ENCODE measurements at regions not wholly inside any gene's neighbourhood (a gene's known extent, or its start where the extent isn't known, plus 50 kb on each side); places are given as distances from the start of the nearest gene placed in this dataset.

GRCh38 chrX:7269991-7270390, 122.0 kb upstream of the PUDP start:
- DNase-seq (ENCODE audit: low spot score), result no peak
- in situ Hi-C loops (cut with MboI; ENCODE audit: low sequenced_read_pairs, unreplicated experiment), result no loop called here
- TF ChIP-seq CTCF (IDR thresholded peaks at IDR 0.05; ENCODE audit: borderline replicate concordance, control extremely low read depth, extremely low read depth, insufficient read depth, missing control alignments), result no peak

GRCh38 chrX:7269589-7269988, 121.6 kb upstream of the PUDP start:
- no peak for TF ChIP-seq CTCF (IDR thresholded peaks at IDR 0.05; ENCODE audit: borderline replicate concordance, control extremely low read depth, extremely low read depth, insufficient read depth, missing control alignments)
- DNase-seq (ENCODE audit: low spot score), result no peak
- in situ Hi-C loops (cut with MboI; ENCODE audit: low sequenced_read_pairs, unreplicated experiment), result no loop called here

- in situ Hi-C loops (cut with MboI; ENCODE audit: low sequenced_read_pairs, unreplicated experiment), result no loop called here
- no peak for DNase-seq (ENCODE audit: low spot score)
- TF ChIP-seq CTCF (IDR thresholded peaks at IDR 0.05; ENCODE audit: borderline replicate concordance, control extremely low read depth, extremely low read depth, insufficient read depth, missing control alignments), result no peak
These were observed 118.3 kb upstream of the PUDP start for GRCh38 chrX:7266288-7266687.

- no peak for TF ChIP-seq CTCF (IDR thresholded peaks at IDR 0.05; ENCODE audit: borderline replicate concordance, control extremely low read depth, extremely low read depth, insufficient read depth, missing control alignments)
- in situ Hi-C loops (cut with MboI; ENCODE audit: low sequenced_read_pairs, unreplicated experiment), result no loop called here
- peak; percentile 17 for DNase-seq (ENCODE audit: low spot score)
These were observed 116.4 kb upstream of the PUDP start for GRCh38 chrX:7264399-7264798.

- in situ Hi-C loops (cut with MboI; ENCODE audit: low sequenced_read_pairs, unreplicated experiment), result no loop called here
- TF ChIP-seq CTCF (IDR thresholded peaks at IDR 0.05; ENCODE audit: borderline replicate concordance, control extremely low read depth, extremely low read depth, insufficient read depth, missing control alignments), result no peak
- no peak for DNase-seq (ENCODE audit: low spot score)
These were observed 116.0 kb upstream of the PUDP start for GRCh38 chrX:7263961-7264360.

- in situ Hi-C loops (cut with MboI; ENCODE audit: low sequenced_read_pairs, unreplicated experiment), result no loop called here
- no peak for TF ChIP-seq CTCF (IDR thresholded peaks at IDR 0.05; ENCODE audit: borderline replicate concordance, control extremely low read depth, extremely low read depth, insufficient read depth, missing control alignments)
- no peak for DNase-seq (ENCODE audit: low spot score)
These were observed 115.4 kb upstream of the PUDP start for GRCh38 chrX:7263330-7263729.

GRCh38 chrX:7262551-7262950, 114.6 kb upstream of the PUDP start:
- DNase-seq (ENCODE audit: low spot score), result no peak
- no peak for TF ChIP-seq CTCF (IDR thresholded peaks at IDR 0.05; ENCODE audit: borderline replicate concordance, control extremely low read depth, extremely low read depth, insufficient read depth, missing control alignments)
- in situ Hi-C loops (cut with MboI; ENCODE audit: low sequenced_read_pairs, unreplicated experiment), result no loop called here

All from GM13976 (cell line).